Activated CD4-positive, alpha-beta T cell treated with anti-CD3 and anti-CD28 coated beads, Interleukin-2, amount 50 U/mL, for 48 hours (primary cell): ENCODE measurements at regions not wholly inside any gene's neighbourhood (a gene's known extent, or its start where the extent isn't known, plus 50 kb on each side); places are given as distances from the start of the nearest gene placed in this dataset.

Experiments used
- DNase-seq, 2 experiments: peaks; one replicate each; pipeline ENCODE4 v3.0.0-alpha.2; 2020

DNA sequence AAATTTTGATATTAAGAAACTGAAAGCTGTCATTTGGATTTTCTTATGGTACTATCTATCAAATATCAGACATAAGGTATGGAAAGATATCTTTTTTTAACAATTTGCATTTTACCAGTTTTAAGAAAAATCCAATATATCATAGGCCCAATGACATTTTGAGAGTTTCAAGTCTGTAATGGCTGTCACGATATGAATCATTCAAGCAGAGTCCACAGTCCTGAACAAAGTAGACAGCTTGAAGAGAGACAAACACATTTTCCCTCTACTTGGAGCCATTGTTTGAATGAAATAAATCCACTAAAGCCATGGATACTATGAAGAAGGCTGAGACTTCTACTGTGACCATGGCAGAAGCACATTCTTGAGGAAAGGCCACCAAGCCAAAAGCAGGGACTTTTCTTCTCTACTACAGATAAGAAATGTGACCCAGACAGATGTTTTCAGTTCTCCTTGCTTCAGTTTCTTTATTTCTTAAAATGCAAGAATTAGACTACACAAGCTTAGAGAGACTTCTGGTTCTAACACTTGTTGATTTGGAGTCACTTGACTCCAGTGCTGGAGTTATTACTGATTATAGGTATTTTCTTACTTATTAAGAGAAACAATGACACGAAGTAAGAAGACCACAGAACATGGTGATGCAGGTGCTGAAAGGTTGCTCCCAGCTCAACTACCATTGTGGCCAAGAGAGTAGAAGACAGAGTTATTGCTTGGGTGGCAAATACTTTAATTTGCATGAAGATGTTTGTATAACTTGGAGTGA lies 429.1 kb downstream of the KIF20B start:
- no peak for DNase-seq

DNA sequence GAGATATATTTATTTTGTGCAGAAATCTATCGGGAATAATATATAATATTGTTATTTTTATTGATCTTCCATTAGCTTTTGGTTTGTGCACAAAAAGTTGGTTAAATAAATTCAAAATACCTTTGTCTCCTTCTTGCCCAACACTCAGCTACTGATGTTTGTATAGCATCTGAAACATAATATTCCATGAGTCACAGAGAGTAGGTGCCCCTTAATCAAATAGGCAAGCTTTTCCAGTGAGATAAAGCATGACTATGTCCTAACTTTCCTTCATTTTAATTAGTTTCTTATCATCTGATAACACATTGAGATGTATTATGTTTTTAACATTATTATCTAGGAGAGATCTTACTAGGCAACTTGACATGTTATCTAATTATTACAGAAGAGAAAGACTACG lies 432.2 kb downstream of the KIF20B start:
- DNase-seq: no peak

DNA sequence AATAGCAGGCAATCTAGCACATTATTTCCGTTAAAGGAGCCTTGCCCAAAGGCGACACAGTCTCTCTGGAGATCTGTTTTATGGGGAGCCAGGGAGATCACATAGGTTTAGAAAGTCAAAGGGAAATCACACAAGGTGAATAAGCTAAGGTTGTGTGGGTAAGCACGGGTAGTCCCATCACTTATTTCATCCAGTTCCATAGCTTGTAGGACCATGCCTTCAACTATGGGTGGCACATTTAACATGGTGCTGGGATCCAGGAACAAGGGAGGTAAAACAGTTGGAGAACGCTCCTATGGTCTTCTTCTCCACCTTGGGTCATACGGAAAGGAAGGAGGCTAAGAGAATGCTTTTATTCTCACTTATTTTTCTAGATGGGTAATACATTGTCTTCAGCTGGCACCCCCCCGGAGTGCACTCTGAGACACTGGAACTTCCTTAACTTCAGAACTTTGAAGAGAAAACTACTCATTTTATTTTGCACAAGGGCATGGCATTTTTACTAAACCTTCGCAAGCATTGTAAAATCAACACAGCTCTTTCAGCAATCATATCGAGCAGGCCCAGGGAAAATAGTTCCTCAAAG lies 435.4 kb downstream of the KIF20B start:
- DNase-seq: peak; percentile 5 to 18

DNA sequence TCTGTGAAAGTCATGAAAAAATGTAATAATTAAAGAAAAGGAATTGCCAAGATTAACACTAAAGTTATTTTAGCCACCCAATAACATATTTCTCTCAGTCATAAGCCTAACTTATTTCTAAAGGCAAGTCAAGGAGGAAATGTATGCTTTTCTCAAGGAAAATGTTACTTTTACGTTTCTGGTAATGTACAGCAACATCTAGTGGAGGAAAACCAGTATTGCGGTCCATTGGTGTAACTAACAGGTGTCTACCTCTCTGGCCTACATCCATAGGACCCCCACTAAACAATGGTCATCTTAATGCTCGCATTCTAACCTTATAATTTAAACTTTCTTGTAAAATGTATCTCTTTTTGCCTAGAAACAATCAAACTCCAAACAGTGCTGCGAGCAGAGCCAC lies 437.5 kb downstream of the KIF20B start:
- DNase-seq: no peak

DNA sequence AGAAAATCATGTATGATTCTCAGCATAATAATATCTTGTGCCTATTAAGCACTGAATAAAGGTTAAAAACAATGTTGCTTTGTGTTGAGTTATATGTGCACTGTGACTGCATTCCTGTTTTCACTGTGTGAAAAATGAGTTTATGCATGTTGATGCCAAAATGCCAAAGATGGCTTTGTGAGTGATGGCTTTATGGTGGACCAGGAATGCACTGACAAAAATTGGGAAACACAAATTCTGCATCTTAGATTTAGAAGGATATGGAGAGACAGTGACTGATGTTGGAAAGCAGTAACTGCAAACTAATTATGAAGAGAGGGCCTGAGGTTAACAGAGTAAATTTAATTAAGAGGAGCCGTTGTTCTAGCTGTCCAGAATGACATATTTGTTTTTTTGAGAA lies 440.4 kb downstream of the KIF20B start:
- DNase-seq: no peak

DNA sequence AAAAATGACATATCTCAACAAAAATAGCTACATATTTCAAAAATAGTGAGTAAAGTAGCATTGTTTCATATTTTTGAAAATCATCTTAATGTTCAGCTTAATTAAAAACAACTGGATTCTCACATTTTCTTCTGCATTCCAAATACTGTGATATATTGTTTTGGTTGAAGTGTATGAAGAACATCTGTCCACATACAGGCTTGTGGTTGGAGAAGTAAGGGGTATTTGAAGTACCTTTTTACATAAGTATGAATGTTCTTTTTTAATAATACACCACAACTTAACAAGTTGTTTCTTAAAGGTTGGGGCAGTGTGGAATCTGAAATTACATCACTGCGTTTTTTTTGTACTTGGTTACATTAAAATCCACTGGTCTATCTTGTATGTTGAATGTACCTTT lies 442.5 kb downstream of the KIF20B start:
- no peak for DNase-seq

- no peak for DNase-seq
Observed at GRCh38 chr10:90148116-90148855, 446.9 kb downstream of the KIF20B start.

- no peak for DNase-seq
Observed at GRCh38 chr10:90149563-90149962, 448.2 kb downstream of the KIF20B start.

DNA sequence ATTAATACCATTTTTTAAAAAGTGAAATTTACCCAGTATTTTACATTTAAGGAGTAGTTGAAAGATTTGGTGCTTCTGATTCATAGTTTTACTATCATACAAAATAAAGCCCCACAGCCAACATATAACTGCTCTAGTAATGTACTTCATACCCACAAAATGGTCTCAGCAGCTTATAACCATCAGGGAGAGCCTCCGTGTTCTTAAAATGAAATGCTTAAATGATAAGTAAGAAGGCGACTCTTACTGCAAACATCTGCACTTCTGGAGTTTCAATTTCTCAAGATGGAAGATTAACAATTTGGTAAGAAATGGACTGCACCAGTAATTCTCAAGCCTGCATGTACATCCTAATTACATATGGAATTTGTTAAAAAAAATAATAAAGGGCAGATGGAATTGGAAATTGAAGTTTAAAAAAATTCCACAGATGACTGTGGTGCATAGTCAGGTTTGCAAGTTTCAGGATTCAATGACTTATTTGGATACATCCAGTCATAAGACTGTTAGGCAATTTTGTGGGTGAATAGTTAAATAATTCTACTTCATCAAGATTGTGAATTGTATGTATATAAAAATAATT lies 461.0 kb downstream of the KIF20B start:
- DNase-seq: no peak

DNA sequence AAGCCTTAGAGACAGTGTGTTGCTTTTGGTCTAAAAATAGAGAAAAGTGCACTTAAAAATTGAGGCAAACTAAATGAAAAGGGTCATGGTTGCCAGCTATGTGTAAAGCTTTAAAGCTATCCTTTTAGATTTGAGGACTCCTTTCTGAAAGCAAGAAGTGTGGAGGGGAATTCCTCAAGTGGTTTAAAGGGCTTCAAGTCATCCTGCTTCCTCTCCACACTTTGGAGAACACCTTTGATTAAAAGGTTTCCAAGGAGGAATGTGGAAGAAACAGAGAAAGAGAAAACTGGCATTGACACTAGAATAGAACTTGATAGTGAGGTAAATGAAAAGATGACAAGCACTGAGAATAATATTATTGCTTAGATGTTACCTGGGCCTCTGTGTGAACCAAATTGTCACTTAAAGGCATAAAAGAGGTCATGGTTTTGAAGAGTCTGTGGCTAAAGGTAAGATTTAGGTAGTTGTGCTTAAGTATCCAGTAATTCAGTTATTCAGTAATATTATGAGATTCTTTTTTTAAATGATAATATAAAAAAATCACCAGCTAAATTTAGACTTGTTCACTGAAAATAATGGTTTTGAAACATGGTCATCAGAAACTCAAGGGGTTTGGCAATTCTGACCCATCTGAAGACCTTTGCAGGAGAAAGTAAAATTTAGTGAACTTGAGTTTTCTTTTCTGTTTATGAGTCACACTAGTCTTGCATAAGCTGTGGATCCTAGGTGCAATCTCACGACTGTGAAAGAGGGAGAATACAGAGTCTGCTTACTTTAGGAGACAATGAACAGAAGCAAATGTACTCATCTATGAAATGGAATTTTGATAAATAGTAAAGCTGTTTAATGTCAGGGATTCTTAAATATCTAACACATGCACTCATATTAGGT lies 466.0 kb downstream of the KIF20B start:
- DNase-seq: no peak

GRCh38 chr10:90168244-90168643 lies 466.9 kb downstream of the KIF20B start:
- DNase-seq: no peak

DNA sequence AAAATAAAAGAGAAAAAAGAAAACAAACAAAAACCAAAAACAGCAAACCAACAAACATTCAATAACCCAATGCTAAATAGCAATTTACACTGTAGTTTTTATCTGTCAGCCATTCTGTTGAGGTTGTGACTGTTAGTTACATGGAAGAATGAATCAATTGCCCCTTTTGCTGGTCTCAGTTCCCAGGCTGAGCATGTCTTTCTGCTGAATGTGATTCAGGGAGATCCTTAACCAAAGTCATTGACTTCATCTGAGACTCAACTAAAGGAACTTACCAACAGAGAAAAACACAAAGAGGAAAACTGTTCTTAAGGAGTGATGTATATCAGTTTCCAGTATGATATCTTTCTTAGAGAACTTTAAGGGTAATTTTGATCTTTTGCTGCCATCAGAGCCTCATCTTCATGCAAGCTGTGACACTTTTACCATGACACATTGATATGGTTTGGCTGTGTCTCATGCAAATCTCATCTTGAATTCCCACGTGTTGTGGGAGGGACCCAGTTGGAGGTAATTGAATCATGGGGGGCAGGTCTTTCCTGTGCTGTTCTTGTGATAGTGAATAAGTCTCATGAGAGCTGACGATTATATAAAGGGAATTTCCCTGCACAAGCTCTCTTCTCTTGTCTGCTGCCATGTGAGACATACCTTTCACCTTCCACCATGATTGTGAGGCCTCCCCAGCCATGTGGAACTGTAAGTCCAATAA lies 469.8 kb downstream of the KIF20B start:
- DNase-seq: no peak

- DNase-seq: no peak
Observed at GRCh38 chr10:90174531-90174930, 473.1 kb downstream of the KIF20B start.

GRCh38 chr10:90175161-90175681 lies 473.8 kb downstream of the KIF20B start:
- no peak for DNase-seq

- no peak for DNase-seq
Observed at GRCh38 chr10:90179696-90180407, 478.5 kb downstream of the KIF20B start.

DNA sequence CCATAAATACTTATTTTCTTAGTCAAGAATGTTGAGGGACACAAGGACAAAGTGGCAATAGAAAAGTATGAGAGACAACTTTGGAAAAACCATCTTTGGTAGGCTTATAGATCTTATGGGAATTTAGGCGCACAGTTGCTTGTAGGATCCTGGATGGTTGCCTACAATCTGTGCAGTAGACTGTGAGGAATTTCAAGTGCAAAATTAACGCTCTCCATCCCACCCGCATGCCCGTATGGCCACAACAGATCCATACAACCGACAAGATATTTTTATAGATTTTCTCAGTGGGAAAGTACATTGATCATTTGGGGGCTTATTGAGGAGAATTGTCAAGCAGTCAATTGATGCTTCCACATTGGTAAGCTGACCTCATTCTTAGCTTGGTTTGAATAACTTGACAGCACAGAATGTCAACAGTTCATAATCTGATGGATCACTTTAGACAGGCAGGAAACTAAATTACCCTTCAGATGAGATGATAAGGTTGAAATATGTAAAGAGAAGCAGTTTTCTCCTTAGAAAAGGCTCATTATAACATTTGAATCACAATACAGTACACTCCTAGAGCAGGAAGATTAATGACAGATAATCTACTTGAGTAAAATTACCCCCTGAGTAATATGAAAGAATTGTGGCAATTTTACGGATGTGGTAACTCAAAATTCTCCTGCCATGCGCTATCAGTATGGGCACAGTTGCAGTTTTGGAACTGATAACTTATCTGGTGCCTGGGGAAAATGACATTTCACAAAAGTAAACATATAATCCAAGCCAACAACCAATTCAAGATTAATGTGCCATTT lies 479.7 kb downstream of the KIF20B start:
- DNase-seq: no peak

GRCh38 chr10:90192825-90193224 lies 491.4 kb downstream of the KIF20B start:
- no peak for DNase-seq

DNA sequence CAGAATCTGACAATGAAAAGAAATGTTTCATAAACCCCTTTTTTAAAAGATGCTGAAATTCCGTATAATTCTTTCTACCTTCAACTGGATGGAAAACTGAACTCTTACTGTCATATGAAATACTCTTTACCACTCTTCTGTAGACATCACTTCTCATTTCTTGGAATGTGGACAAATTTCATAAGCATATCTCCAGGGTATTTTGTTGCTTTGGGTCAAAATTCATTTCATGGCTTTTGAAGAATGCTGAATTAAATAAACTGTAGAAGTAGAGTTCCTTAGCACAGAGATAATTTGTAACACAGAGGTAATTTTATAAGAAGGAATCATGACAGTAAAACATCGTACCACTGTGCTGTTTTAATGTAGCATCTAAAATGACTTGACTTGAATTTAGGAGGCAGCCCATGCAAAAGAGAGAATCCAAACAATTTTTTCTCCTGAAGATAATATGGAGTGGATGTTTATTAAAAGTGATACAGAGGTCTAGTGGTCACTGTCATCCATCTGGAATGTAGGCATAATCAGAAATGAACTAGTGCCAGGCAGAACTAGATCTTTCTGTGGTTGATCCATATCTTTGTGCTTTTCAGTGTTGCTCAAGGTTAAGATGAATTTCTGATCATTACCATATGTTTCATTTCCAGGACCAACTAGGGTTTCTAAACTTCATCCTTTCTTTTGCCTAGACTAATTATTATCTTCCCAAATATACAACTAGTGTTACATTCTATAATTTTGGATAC lies 492.0 kb downstream of the KIF20B start:
- DNase-seq: no peak

DNA sequence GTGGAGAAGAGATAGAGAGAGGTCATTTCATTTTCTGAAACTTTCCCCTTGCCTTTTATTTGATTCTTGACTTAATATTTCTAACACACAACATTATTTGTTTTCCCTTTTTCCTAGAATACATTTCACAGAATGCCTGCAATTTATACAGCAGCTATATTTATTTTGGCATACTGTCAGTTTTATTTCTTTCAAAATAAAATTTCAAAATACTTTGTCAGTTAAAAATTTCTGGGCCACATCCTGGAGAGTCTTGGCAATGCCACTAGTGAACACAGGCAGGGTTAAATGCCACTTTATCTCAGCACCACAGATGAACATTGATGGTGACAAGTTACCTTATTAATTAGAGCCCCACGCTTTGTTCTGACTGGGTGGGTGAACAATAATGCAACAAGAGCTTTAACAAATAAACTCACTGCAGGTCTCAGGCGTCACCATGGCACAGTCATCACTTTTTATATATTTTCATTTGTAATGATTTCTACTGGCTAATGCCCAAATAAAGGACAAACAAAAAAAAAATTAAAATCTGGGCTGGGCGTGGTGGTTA lies 494.0 kb downstream of the KIF20B start:
- DNase-seq: no peak
